RCC 7860 (cell line): ENCODE measurements at regions not wholly inside any gene's neighbourhood (a gene's known extent, or its start where the extent isn't known, plus 50 kb on each side); places are given as distances from the start of the nearest gene placed in this dataset.
A peak's percentile ranks its signal among the peaks of the same experiment; 100 is the strongest.
"Not testable (repeated sequence)": the region's sequence is repeated elsewhere in the genome, so short reads cannot be mapped to it uniquely, and the experiment has no call there.

Experiments used
- DNase-seq: peaks from one replicate; pipeline ENCODE4 v3.0.0-alpha.2; 2015; ENCODE audit warnings: low spot score
- FAIRE-seq: peaks from 2 replicates; lab custom pipeline; 2012; peaks lifted over from hg19 to GRCh38; lab: Jason Lieb, UNC

- DNase-seq (no peak), FAIRE-seq (no peak)
These were observed 50.4 kb downstream of the SHOC1 start for GRCh38 chr9:111744363-111744762.

- FAIRE-seq (peak; percentile 97), DNase-seq (peak; percentile 90)
These were observed 51.5 kb downstream of the SHOC1 start for GRCh38 chr9:111743275-111743674.

- DNase-seq: no peak
- no peak for FAIRE-seq
These were observed 54.0 kb downstream of the SHOC1 start for GRCh38 chr9:111740739-111741138.

GRCh38 chr9:111736714-111737113, 58.0 kb downstream of the SHOC1 start:
- FAIRE-seq: no peak

GRCh38 chr9:111735344-111735743, 59.4 kb downstream of the SHOC1 start:
- not testable (repeated sequence) for DNase-seq, FAIRE-seq

More at GRCh38 chr9:111736714-111737113, 58.0 kb downstream of the SHOC1 start:
- no peak for DNase-seq

GRCh38 chr9:111731928-111732327, 62.8 kb downstream of the SHOC1 start:
- no peak for FAIRE-seq
- peak; percentile 51 for DNase-seq

GRCh38 chr9:111730937-111731567, 63.7 kb downstream of the SHOC1 start:
- FAIRE-seq: peak; percentile 98
- peak; percentile 90 for DNase-seq

- DNase-seq: peak; percentile 94
- peak; percentile 99 for FAIRE-seq
These were observed 65.9 kb downstream of the SHOC1 start for GRCh38 chr9:111728617-111729366.

GRCh38 chr9:111728143-111728542, 66.6 kb downstream of the SHOC1 start:
- FAIRE-seq: no peak
- peak; percentile 69 for DNase-seq

GRCh38 chr9:111726949-111727348, 65.5 kb downstream of the GNG10 start:
- DNase-seq (no peak), FAIRE-seq (no peak)

GRCh38 chr9:111720174-111720573, 58.8 kb downstream of the GNG10 start:
- no peak for DNase-seq
- FAIRE-seq: peak; percentile 10
